Tibial nerve (tissue), 3 donors: ENCODE measurements at regions not wholly inside any gene's neighbourhood (a gene's known extent, or its start where the extent isn't known, plus 50 kb on each side); places are given as distances from the start of the nearest gene placed in this dataset.

Experiments used
- CTCF ChIP-seq, 5 experiments: fragments of 200-600 bp in 3 of 5; fragments of 450-650 bp in 2 of 5; sonication (generic) in 3 of 5; IDR thresholded peaks; one replicate each; pipeline ENCODE4 v1.5.1; 2016 to 2019; ENCODE audit warnings: antibody characterized with exemption in 5 of 5, mild to moderate bottlenecking in 3 of 5, moderate library complexity in 2 of 5
- POLR2A ChIP-seq, 2 donors: fragments of 450-650 bp; IDR thresholded peaks; one replicate each; pipeline ENCODE4 v1.6.1; 2017; ENCODE audit warnings: antibody characterized with exemption in 2 of 2, mild to moderate bottlenecking in 2 of 2, moderate library complexity in 2 of 2

GRCh38 chr4:171170671-171171070 lies 642.5 kb upstream of the GALNTL6 start:
- TF ChIP-seq CTCF (IDR thresholded peaks at IDR 0.05) = no peak
- TF ChIP-seq POLR2A (IDR thresholded peaks at IDR 0.05) = no peak
